ENCODE measurements at regions not wholly inside any gene's neighbourhood (a gene's known extent, or its start where the extent isn't known, plus 50 kb on each side); places are given as distances from the start of the nearest gene placed in this dataset.

DNA sequence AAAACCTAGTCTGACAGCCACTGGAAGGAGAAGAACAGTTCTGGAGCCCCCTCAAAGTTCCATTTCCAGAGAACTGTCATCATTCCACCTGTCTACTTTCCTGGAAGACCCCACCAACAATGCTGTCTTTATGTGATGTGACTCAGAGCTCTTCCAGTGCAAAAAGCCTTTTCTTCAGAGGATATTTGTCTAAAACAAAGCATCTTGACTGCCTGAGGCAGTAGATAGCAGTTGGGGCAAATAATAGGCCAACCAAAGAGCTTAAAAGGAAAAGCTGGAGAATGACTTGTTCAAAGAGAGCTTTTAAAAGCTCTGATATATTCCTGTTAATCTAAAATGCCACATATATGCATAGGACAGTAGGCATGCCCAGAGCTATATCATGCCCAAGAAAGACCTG lies 62.6 kb downstream of the MIS18A start:
- CTCF ChIA-PET: no interaction called here
- intact Hi-C loops (cut with micrococcal nuclease; ENCODE audit: unreplicated experiment): no loop called here
- H3K27me3 ChIP-seq (replicated peaks; ENCODE audit: insufficient read depth, low read depth, low read length, poor library complexity): peaks cover 55% of the 10 kb centered on the region
- no peak overlapping the region for H3K27ac ChIP-seq (ENCODE audit: low read depth, low read length, poor library complexity, severe bottlenecking)
- H3K4me1 ChIP-seq (ENCODE audit: insufficient read depth, low read length, poor library complexity, severe bottlenecking): no peaks in the 10 kb centered on the region
- no peak for TF ChIP-seq EZH2 (IDR thresholded peaks at IDR 0.05; ENCODE audit: borderline replicate concordance, low read depth, low read length, poor library complexity, severe bottlenecking)
- TF ChIP-seq, protein P1, sequence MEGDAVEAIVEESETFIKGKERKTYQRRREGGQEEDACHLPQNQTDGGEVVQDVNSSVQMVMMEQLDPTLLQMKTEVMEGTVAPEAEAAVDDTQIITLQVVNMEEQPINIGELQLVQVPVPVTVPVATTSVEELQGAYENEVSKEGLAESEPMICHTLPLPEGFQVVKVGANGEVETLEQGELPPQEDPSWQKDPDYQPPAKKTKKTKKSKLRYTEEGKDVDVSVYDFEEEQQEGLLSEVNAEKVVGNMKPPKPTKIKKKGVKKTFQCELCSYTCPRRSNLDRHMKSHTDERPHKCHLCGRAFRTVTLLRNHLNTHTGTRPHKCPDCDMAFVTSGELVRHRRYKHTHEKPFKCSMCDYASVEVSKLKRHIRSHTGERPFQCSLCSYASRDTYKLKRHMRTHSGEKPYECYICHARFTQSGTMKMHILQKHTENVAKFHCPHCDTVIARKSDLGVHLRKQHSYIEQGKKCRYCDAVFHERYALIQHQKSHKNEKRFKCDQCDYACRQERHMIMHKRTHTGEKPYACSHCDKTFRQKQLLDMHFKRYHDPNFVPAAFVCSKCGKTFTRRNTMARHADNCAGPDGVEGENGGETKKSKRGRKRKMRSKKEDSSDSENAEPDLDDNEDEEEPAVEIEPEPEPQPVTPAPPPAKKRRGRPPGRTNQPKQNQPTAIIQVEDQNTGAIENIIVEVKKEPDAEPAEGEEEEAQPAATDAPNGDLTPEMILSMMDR (conservative IDR thresholded peaks at IDR 0.05; ENCODE audit: low read depth, low read length): no peak
- DNase-seq (ENCODE audit: low spot score): no peak
- POLR2A ChIA-PET (ENCODE audit: low non-redundant PET): no interaction called here
- H3K9me3 ChIP-seq (ENCODE audit: low read depth, low read length, poor library complexity, severe bottlenecking): no peaks in the 10 kb centered on the region
- no peaks in the 10 kb centered on the region for H3K36me3 ChIP-seq (ENCODE audit: insufficient read depth, low read length, poor library complexity, severe bottlenecking)
- BruUV-seq (replicated peaks): no TSS peak
- H3K4me3 ChIP-seq (ENCODE audit: low read depth, low read length, poor library complexity, severe bottlenecking): no peak overlapping the region

DNA sequence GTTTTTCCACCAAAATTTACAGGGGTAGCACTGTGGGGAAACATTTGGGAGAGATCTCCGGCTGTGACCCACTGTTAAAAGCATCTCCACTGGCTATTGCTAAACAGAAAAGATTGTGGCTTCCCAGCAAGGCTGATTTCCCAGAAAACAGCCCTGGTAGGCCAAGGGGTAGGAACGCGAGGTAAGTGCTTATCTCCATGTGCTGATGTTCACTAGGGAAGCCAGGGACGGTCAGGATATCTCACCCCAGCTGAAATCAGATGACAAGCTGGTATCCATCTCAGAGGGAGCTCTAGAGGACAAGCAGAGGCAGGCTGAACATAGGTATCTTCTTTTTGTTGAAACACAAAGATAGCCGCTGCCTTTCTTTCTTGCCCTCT lies 63.6 kb downstream of the MIS18A start:
- TF ChIP-seq, protein P1 (conservative IDR thresholded peaks at IDR 0.05; ENCODE audit: low read depth, low read length): no peak
- no peak overlapping the region for H3K27ac ChIP-seq (ENCODE audit: low read depth, low read length, poor library complexity, severe bottlenecking)
- no peaks in the 10 kb centered on the region for H3K9me3 ChIP-seq (ENCODE audit: low read depth, low read length, poor library complexity, severe bottlenecking)
- no peak for DNase-seq (ENCODE audit: low spot score)
- H3K4me1 ChIP-seq (ENCODE audit: insufficient read depth, low read length, poor library complexity, severe bottlenecking): no peaks in the 10 kb centered on the region
- CTCF ChIA-PET: no interaction called here
- BruUV-seq (replicated peaks): no TSS peak
- POLR2A ChIA-PET (ENCODE audit: low non-redundant PET): no interaction called here
- no peaks in the 10 kb centered on the region for H3K36me3 ChIP-seq (ENCODE audit: insufficient read depth, low read length, poor library complexity, severe bottlenecking)
- intact Hi-C loops (cut with micrococcal nuclease; ENCODE audit: unreplicated experiment): no loop called here
- no peak overlapping the region for H3K4me3 ChIP-seq (ENCODE audit: low read depth, low read length, poor library complexity, severe bottlenecking)
- H3K27me3 ChIP-seq (replicated peaks; ENCODE audit: insufficient read depth, low read depth, low read length, poor library complexity): peaks cover 54% of the 10 kb centered on the region

DNA sequence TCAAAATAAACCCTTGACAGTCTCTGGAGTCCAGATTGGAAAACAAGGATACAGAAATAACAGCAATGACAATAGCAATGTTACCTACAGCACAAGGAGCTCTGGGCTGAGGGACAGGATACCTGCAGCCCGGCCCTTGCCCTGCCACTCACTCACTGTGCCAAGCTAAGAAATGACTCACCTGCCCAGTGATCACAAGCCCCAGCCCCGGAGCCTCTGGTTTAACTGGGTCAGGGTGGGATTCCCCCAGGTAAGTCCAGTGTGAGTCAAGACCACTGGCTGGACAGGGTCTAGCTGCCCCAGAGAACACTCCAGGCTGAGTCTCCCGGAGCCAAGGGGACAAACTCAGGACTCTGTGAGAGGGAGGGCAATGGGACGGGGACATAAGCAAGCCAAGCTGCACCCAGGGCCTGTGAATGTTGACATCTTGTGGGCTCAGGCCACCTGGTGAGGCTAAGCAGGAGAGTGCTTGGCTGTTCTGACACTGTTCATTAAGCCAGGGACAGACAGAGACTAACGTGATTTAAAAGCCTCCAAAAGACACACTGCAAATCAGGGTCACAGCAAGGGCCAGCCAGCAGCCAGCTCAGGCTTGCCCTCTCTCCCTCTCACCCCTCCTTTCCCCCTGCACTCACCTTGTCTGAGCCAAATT lies 64.1 kb downstream of the MIS18A start:
- TF ChIP-seq EZH2 (IDR thresholded peaks at IDR 0.05; ENCODE audit: borderline replicate concordance, low read depth, low read length, poor library complexity, severe bottlenecking): no peak
- TF ChIP-seq, protein P1 (conservative IDR thresholded peaks at IDR 0.05; ENCODE audit: low read depth, low read length): no peak
- H3K36me3 ChIP-seq (ENCODE audit: insufficient read depth, low read length, poor library complexity, severe bottlenecking): no peaks in the 10 kb centered on the region

More for the DNA sequence above, 64.1 kb downstream of the MIS18A start:
- ChIA-PET CTCF (interaction anchor here (0.5 kb wide), 1 partner anchor 1039 kb away, joined by 3 read pairs; no protein-coding TSS in a partner anchor), POLR2A (ENCODE audit: low non-redundant PET) (interaction anchor here (0.6 kb wide), 1 partner anchor 478 kb away, joined by 4 read pairs; no protein-coding TSS in a partner anchor)
- H3K4me3 ChIP-seq (ENCODE audit: low read depth, low read length, poor library complexity, severe bottlenecking): no peak overlapping the region
- intact Hi-C loops (cut with micrococcal nuclease; ENCODE audit: unreplicated experiment): no loop called here
- H3K9me3 ChIP-seq (ENCODE audit: low read depth, low read length, poor library complexity, severe bottlenecking): no peaks in the 10 kb centered on the region
- no peaks in the 10 kb centered on the region for H3K4me1 ChIP-seq (ENCODE audit: insufficient read depth, low read length, poor library complexity, severe bottlenecking)
- DNase-seq (ENCODE audit: low spot score): no peak
- peaks cover 49% of the 10 kb centered on the region for H3K27me3 ChIP-seq (replicated peaks; ENCODE audit: insufficient read depth, low read depth, low read length, poor library complexity)
- no peak overlapping the region for H3K27ac ChIP-seq (ENCODE audit: low read depth, low read length, poor library complexity, severe bottlenecking)
- no TSS peak for BruUV-seq (replicated peaks)

All from A673 (cell line).